GM23248 (cell line): ENCODE measurements at regions not wholly inside any gene's neighbourhood (a gene's known extent, or its start where the extent isn't known, plus 50 kb on each side); places are given as distances from the start of the nearest gene placed in this dataset.

Experiments used
- EZH2 ChIP-seq: fragments of 200-600 bp; sonication (generic); IDR thresholded peaks from 2 replicates; pipeline ENCODE4 v1.6.1; 2018; ENCODE audit warnings: antibody characterized with exemption, mild to moderate bottlenecking; ENCODE audit not compliant: insufficient read depth, poor library complexity, severe bottlenecking
- EZH2phosphoT487 ChIP-seq: fragments of 200-600 bp; sonication (generic); IDR thresholded peaks from 2 replicates; pipeline ENCODE4 v1.6.1; 2018; ENCODE audit warnings: antibody characterized with exemption, moderate library complexity, mild to moderate bottlenecking, low read depth; ENCODE audit not compliant: insufficient read depth

- TF ChIP-seq EZH2, result no peak
- no peak for TF ChIP-seq EZH2phosphoT487
Observed at GRCh38 chr16:51031598-51031997, 119.5 kb downstream of the SALL1 start.
